Glutamatergic neuron (in vitro differentiated cells): ENCODE measurements at regions not wholly inside any gene's neighbourhood (a gene's known extent, or its start where the extent isn't known, plus 50 kb on each side); places are given as distances from the start of the nearest gene placed in this dataset.
A peak's percentile ranks its signal among the peaks of the same experiment; 100 is the strongest.

ENCODE experiments used
- DNase-seq: peaks from one replicate; pipeline ENCODE4 v3.0.0; 2022
- H3K27ac Mint-ChIP-seq: one replicate; pipeline ENCODE4 v1.8.0; 2020; ENCODE audit warnings: mild to moderate bottlenecking, mixed read lengths, inconsistent platforms; ENCODE audit not compliant: unreplicated experiment
- H3K27me3 Mint-ChIP-seq: one replicate; pipeline ENCODE4 v1.8.0; 2020; ENCODE audit warnings: mild to moderate bottlenecking, moderate library complexity, mixed read lengths, inconsistent platforms; ENCODE audit not compliant: unreplicated experiment
- H3K36me3 Mint-ChIP-seq: one replicate; pipeline ENCODE4 v1.8.0; 2020; ENCODE audit warnings: mild to moderate bottlenecking, mixed read lengths, inconsistent platforms; ENCODE audit not compliant: unreplicated experiment
- H3K4me1 Mint-ChIP-seq: one replicate; pipeline ENCODE4 v1.8.0; 2020; ENCODE audit warnings: mild to moderate bottlenecking, low read depth, mixed read lengths, inconsistent platforms; ENCODE audit not compliant: unreplicated experiment
- H3K4me3 Mint-ChIP-seq: one replicate; pipeline ENCODE4 v1.8.0; 2020; ENCODE audit warnings: mild to moderate bottlenecking, mixed read lengths, inconsistent platforms; ENCODE audit not compliant: unreplicated experiment
- H3K9me3 Mint-ChIP-seq: one replicate; pipeline ENCODE4 v1.8.0; 2020; ENCODE audit warnings: mild to moderate bottlenecking, moderate library complexity, mixed read lengths, inconsistent platforms; ENCODE audit not compliant: unreplicated experiment
- TF ChIP-seq, protein P1 (sequence below): fragments of 200-600 bp; sonication (generic); IDR thresholded peaks from one replicate; pipeline ENCODE4 v1.5.0; 2021; ENCODE audit not compliant: partially characterized antibody, unreplicated experiment

DNA sequence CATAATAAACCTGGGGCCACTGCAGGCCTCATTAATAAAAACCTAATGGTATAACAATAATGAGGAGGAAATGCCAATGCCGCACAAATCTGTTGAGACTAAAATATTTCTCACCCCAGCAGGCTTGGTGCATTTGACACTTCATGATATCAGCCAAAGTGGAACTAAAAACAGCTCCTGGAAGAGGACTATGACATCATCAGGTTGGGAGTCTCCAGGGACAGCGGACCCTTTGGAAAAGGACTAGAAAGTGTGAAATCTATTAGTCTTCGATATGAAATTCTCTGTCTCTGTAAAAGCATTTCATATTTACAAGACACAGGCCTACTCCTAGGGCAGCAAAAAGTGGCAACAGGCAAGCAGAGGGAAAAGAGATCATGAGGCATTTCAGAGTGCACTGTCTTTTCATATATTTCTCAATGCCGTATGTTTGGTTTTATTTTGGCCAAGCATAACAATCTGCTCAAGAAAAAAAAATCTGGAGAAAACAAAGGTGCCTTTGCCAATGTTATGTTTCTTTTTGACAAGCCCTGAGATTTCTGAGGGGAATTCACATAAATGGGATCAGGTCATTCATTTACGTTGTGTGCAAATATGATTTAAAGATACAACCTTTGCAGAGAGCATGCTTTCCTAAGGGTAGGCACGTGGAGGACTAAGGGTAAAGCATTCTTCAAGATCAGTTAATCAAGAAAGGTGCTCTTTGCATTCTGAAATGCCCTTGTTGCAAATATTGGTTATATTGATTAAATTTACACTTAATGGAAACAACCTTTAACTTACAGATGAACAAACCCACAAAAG is 580.9 kb upstream of the TMEFF2 start:
- peak; percentile 46 for DNase-seq
- Mint-ChIP-seq H3K4me3 (no peak overlapping the region), H3K27ac (no peak overlapping the region), H3K4me1 (peaks cover 4% of the 10 kb centered on the region), H3K9me3 (no peaks in the 10 kb centered on the region), H3K36me3 (no peaks in the 10 kb centered on the region), H3K27me3 (no peaks in the 10 kb centered on the region)
- TF ChIP-seq, protein P1, sequence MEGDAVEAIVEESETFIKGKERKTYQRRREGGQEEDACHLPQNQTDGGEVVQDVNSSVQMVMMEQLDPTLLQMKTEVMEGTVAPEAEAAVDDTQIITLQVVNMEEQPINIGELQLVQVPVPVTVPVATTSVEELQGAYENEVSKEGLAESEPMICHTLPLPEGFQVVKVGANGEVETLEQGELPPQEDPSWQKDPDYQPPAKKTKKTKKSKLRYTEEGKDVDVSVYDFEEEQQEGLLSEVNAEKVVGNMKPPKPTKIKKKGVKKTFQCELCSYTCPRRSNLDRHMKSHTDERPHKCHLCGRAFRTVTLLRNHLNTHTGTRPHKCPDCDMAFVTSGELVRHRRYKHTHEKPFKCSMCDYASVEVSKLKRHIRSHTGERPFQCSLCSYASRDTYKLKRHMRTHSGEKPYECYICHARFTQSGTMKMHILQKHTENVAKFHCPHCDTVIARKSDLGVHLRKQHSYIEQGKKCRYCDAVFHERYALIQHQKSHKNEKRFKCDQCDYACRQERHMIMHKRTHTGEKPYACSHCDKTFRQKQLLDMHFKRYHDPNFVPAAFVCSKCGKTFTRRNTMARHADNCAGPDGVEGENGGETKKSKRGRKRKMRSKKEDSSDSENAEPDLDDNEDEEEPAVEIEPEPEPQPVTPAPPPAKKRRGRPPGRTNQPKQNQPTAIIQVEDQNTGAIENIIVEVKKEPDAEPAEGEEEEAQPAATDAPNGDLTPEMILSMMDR, result no peak

DNA sequence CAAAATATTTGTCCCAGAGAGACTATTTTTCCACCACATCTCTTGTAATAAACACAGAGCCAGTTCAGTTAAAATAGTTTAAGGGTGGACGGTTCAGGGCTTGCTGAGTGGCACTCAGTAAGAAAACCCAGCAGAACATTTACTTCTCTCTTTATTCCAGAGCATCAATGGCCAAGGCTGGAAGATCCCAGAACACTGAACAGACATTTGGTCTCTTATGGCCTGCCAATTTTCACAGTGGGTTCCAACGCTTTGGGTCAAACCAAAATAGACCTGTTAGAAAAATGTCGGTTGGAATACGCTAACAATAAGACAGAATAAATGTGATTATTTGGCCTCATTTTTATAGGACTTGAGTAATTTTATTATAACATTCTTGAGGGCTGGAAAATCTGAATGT is 580.3 kb upstream of the TMEFF2 start:
- Mint-ChIP-seq H3K36me3 (no peaks in the 10 kb centered on the region), H3K27me3 (no peaks in the 10 kb centered on the region), H3K9me3 (no peaks in the 10 kb centered on the region), H3K4me3 (no peak overlapping the region), H3K4me1 (peaks cover 4% of the 10 kb centered on the region), H3K27ac (no peak overlapping the region)
- DNase-seq, result no peak
- TF ChIP-seq, protein P1, result no peak

DNA sequence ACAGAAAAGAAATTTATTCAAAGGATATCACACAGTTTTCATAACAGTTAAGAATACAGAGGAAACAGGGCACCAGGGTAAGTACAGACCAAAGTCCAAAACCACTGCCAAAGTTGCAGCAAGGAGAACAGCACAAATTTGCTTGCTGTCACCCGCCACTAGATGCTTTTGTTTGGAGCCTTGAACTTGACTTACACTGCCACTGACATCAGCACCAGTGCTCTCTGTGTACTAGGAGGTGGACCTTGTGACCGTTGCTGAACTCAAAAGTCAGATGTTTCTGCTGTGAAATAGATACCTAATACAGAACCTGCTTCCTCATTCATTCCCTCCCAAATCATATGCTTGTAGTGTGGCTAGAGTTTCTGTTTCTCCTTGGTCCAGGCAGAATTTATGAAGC is 578.3 kb upstream of the TMEFF2 start:
- H3K27ac Mint-ChIP-seq, result no peak overlapping the region
- no peaks in the 10 kb centered on the region for H3K27me3 Mint-ChIP-seq
- H3K36me3 Mint-ChIP-seq, result no peaks in the 10 kb centered on the region

DNA sequence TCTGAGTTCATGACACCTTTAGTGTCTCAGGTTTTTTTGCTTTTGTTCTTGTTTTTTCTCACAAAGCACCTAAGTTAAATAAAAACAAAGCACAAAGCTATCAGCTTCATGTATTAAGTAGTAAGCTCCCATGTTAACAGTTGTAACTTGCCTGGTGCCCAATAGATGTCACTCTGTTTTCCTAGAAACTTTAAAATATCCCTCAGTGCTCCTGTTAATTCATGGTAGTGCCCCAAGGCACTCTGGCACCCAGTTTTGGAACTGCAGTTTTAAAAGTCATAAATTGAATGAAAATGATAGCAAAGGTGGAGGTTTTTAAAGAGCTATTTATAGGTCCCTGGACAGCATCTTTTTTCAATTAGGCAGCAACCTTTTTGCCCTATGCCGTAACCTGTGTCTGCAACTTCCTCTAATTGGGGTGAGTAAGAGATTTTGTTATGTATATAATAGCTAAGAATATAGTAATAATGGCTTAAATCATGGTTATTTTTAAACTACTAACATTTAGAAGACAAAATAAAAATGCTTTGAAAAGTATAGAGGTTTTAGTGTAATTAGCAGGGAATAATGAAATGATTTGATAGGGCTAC is 555.0 kb upstream of the TMEFF2 start:
- DNase-seq, result no peak
- H3K27me3 Mint-ChIP-seq, result no peaks in the 10 kb centered on the region
- peaks cover 2% of the 10 kb centered on the region for H3K4me1 Mint-ChIP-seq
- H3K36me3 Mint-ChIP-seq, result no peaks in the 10 kb centered on the region
- TF ChIP-seq, protein P1, result no peak
- no peak overlapping the region for H3K27ac Mint-ChIP-seq
- no peak overlapping the region for H3K4me3 Mint-ChIP-seq
- no peaks in the 10 kb centered on the region for H3K9me3 Mint-ChIP-seq

More for the DNA sequence above, 578.3 kb upstream of the TMEFF2 start:
- no peaks in the 10 kb centered on the region for H3K9me3 Mint-ChIP-seq
- H3K4me3 Mint-ChIP-seq, result no peak overlapping the region
- peaks cover 4% of the 10 kb centered on the region for H3K4me1 Mint-ChIP-seq
- no peak for DNase-seq
- TF ChIP-seq, protein P1, result no peak

DNA sequence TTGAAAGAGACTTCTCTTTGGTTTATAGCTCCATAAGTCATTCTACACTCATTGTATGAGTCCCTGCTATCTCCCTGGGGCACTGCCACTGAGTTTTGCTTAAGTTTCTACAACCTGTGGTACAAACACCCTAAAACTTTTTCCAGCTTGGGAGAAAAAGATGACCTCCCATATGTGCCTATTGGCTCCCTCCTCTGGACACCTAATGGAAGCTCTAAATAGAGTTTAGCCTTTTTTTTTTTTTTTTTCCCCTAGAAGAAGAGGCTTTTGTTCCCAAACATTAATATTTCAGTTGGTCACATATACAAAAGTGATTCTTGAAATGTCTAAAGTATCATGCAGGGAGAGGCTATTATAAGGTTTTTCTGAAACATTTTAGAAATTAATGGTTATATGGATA is 547.2 kb upstream of the TMEFF2 start:
- Mint-ChIP-seq H3K27ac (no peak overlapping the region), H3K4me3 (no peak overlapping the region), H3K36me3 (no peaks in the 10 kb centered on the region), H3K27me3 (no peaks in the 10 kb centered on the region), H3K9me3 (no peaks in the 10 kb centered on the region), H3K4me1 (no peaks in the 10 kb centered on the region)
- TF ChIP-seq, protein P1, result no peak
- DNase-seq, result no peak
